OCI-M1 (cell line): ENCODE measurements at regions not wholly inside any gene's neighbourhood (a gene's known extent, or its start where the extent isn't known, plus 50 kb on each side); places are given as distances from the start of the nearest gene placed in this dataset.

ENCODE experiments used
- DNase-seq: peaks from one replicate; lab custom pipeline; 2025; lab: John Stamatoyannopoulos, UW

- DNase-seq: no peak
Measured at GRCh38 chr19:23855676-23856075, 59.0 kb upstream of the ZNF726 start.

- no peak for DNase-seq
Measured at GRCh38 chr19:23851966-23852365, 62.7 kb upstream of the ZNF726 start.

DNA sequence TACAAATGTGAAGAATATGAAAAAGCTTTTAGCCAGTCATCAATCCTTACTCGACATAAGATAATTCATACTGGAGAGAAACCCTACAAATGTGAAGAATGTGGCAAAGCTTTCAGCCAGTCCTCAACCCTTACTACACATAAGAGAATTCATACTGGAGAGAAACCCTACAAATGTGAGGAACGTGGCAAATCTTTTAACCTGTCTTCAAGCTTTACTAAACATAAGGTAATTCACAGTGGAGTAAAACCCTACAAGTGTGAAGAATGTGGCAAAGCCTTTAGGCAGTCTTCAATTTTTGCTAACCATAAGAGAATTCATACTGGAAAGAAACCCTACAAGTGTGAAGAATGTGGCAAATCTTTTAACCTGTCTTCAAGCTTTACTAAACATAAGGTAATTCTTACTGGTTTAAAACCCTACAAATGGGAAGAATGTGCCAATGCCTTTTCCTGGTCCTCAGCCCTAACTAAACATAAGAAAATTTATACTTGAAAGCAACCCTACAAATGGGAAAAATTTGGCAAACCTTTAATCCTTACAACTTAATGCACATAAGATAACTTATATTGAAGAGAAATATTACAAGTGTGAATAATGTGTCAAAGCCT lies 74.1 kb upstream of the ZNF681 start:
- DNase-seq: peak; percentile 6

DNA sequence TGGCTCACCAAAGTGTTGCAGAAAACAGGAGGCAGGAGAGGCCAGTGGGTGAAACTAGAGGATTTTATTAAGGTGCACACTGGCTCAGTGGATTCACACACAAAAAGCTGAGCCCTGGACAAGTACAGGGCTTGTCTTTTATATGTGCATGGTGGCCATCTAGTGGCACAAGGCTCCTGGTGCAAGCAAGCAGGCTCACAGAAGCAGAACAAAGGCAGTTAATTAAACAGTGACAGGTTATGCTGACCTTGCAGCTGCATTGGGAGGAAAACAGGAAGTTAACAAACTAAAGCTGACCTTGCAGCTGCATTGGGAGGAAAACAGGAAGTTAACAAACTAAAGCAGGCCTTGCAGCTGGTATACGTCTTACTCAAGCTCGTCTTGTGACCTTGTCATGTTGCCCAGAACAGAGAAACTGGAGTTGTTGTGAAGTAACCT lies 65.3 kb upstream of the ZNF681 start:
- DNase-seq: peak; percentile 92

DNA sequence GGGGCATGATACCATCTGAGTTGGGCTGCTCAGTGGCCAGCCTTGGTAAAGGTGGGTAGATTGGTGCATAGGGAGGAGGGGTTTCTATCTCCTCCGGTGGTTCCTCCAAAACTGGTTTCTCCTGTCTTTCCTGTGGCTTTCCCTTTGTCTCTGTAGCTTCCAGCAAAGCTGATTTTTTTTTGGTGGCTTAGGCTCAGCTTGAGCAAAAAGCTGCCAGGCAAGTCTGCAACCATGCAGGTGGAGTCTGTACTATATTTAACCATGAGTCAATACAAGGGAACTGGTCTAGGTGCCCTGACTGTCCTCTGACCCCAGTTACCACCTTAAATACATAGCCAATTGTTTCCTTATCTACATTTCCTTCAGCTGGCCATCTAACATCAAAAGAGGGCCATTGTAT lies 64.0 kb upstream of the ZNF681 start:
- DNase-seq: no peak

DNA sequence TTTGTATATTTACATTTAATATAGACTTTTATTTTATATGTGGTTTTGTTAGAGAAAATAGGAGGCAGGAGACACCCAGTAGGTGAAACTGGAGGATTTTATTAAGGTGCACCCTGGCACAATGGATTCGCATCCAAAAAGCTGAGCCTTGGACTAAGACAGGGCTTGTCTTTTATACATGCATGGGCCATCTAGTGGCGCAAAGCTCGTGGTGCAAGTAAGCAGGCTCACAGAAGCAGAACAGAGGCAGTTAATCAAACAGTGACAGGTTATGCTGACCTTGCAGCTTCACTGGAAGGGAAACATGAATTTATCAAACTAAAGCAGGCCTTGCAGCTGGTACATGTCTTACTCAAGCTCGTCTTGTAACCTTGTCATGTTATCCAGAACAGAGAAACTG lies 58.8 kb upstream of the ZNF681 start:
- DNase-seq: peak; percentile 67

- no peak for DNase-seq
Measured at GRCh38 chr19:23810496-23810895, 51.8 kb upstream of the ZNF681 start.
